ENCODE measurements at regions not wholly inside any gene's neighbourhood (a gene's known extent, or its start where the extent isn't known, plus 50 kb on each side); places are given as distances from the start of the nearest gene placed in this dataset.

DNA sequence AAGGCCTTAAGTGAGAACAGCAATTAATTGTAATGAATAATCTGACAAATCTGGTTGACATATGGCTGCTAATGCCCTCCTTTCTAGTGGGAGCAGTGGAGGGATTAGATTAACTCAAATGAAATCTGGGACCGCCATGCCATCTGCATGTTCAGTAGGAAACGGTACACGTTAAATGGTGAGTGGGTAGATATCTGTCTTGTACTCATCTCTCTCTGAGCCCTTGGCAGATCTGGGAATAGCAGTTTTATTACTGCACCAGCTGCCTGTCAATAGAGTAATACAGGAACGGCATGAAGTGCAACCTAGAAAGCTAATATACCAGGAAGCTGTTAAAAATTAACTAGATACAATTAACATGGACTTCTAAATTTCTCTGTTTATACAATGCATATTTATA is 258.8 kb downstream of the GPD2 start:
- DNase-seq (ENCODE audit: extremely low read depth, low read depth): no peak
- TF ChIP-seq, protein P1, sequence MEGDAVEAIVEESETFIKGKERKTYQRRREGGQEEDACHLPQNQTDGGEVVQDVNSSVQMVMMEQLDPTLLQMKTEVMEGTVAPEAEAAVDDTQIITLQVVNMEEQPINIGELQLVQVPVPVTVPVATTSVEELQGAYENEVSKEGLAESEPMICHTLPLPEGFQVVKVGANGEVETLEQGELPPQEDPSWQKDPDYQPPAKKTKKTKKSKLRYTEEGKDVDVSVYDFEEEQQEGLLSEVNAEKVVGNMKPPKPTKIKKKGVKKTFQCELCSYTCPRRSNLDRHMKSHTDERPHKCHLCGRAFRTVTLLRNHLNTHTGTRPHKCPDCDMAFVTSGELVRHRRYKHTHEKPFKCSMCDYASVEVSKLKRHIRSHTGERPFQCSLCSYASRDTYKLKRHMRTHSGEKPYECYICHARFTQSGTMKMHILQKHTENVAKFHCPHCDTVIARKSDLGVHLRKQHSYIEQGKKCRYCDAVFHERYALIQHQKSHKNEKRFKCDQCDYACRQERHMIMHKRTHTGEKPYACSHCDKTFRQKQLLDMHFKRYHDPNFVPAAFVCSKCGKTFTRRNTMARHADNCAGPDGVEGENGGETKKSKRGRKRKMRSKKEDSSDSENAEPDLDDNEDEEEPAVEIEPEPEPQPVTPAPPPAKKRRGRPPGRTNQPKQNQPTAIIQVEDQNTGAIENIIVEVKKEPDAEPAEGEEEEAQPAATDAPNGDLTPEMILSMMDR (IDR thresholded peaks at IDR 0.05; ENCODE audit: low read depth, low read length): no peak

GRCh38 chr2:156695595-156695994 is 259.4 kb downstream of the GPD2 start:
- DNase-seq (ENCODE audit: extremely low read depth, low read depth): no peak
- TF ChIP-seq, protein P1 (IDR thresholded peaks at IDR 0.05; ENCODE audit: low read depth, low read length): no peak

GRCh38 chr2:156697906-156698305 is 261.7 kb downstream of the GPD2 start:
- TF ChIP-seq, protein P1 (IDR thresholded peaks at IDR 0.05; ENCODE audit: low read depth, low read length): no peak
- DNase-seq (ENCODE audit: extremely low read depth, low read depth): no peak

- no peak for DNase-seq (ENCODE audit: extremely low read depth, low read depth)
- TF ChIP-seq, protein P1 (IDR thresholded peaks at IDR 0.05; ENCODE audit: low read depth, low read length): no peak
These were observed 264.5 kb downstream of the GPD2 start for GRCh38 chr2:156700681-156701080.

- TF ChIP-seq, protein P1 (IDR thresholded peaks at IDR 0.05; ENCODE audit: low read depth, low read length): no peak
- no peak for DNase-seq (ENCODE audit: extremely low read depth, low read depth)
These were observed 266.4 kb downstream of the GPD2 start for GRCh38 chr2:156702541-156702940.

GRCh38 chr2:156703642-156704041 is 267.5 kb downstream of the GPD2 start:
- TF ChIP-seq, protein P1 (IDR thresholded peaks at IDR 0.05; ENCODE audit: low read depth, low read length): no peak
- no peak for DNase-seq (ENCODE audit: extremely low read depth, low read depth)

- no peak for DNase-seq (ENCODE audit: extremely low read depth, low read depth)
- TF ChIP-seq, protein P1 (IDR thresholded peaks at IDR 0.05; ENCODE audit: low read depth, low read length): no peak
These were observed 268.0 kb downstream of the GPD2 start for GRCh38 chr2:156704132-156704531.

All from AG09319 (cell line).